ENCODE measurements at regions not wholly inside any gene's neighbourhood (a gene's known extent, or its start where the extent isn't known, plus 50 kb on each side); places are given as distances from the start of the nearest gene placed in this dataset.

GRCh38 chr12:77644915-77645605, 185.6 kb upstream of the NAV3 start:
- TF ChIP-seq ZNF280C (tag by site-specific recombination; IDR thresholded peaks at IDR 0.05) (no peak), ZNF335 (tag by site-specific recombination; conservative IDR thresholded peaks at IDR 0.05) (no peak), WT1 (tag by site-specific recombination; IDR thresholded peaks at IDR 0.05) (no peak), ZNF16 (tag by site-specific recombination; IDR thresholded peaks at IDR 0.05; ENCODE audit: low read depth) (no peak), SP7 (tag by site-specific recombination; IDR thresholded peaks at IDR 0.05) (no peak), ZBTB21 (tag by site-specific recombination; IDR thresholded peaks at IDR 0.05) (no peak), BCL11A (tag by site-specific recombination; IDR thresholded peaks at IDR 0.05; ENCODE audit: low read depth) (no peak)
- ChIA-PET POLR2A (no interaction called here), CTCF (interaction anchor here (0.6 kb wide), 1 partner anchor 1605 kb away, joined by 3 read pairs; no protein-coding TSS in a partner anchor)
- H3K27ac ChIP-seq (ENCODE audit: extremely low read depth, low read depth, low read length): no peak overlapping the region
- H3K4me3 ChIP-seq (ENCODE audit: low read depth, low read length): no peak overlapping the region
- H3K36me3 ChIP-seq (ENCODE audit: control insufficient read depth in 2 of 2, insufficient read depth in 1 of 2, low read length in 2 of 2): no peaks in the 10 kb centered on the region
- H3K9me3 ChIP-seq (ENCODE audit: control insufficient read depth, insufficient read depth, low read depth, low read length): no peaks in the 10 kb centered on the region
- H3K4me1 ChIP-seq (ENCODE audit: control insufficient read depth, insufficient read depth, low read length): no peaks in the 10 kb centered on the region

GRCh38 chr12:77642246-77642645, 188.4 kb upstream of the NAV3 start:
- Histone ChIP-seq H3K4me1 (ENCODE audit: control insufficient read depth, insufficient read depth, low read length) (no peaks in the 10 kb centered on the region), H3K36me3 (ENCODE audit: control insufficient read depth in 2 of 2, insufficient read depth in 1 of 2, low read length in 2 of 2) (no peaks in the 10 kb centered on the region), H3K4me3 (ENCODE audit: low read depth, low read length) (no peak overlapping the region), H3K9me3 (ENCODE audit: control insufficient read depth, insufficient read depth, low read depth, low read length) (no peaks in the 10 kb centered on the region), H3K27ac (ENCODE audit: extremely low read depth, low read depth, low read length) (no peak overlapping the region)
- TF ChIP-seq ZNF146 (tag by site-specific recombination; IDR thresholded peaks at IDR 0.05) (no peak), ZNF223 (tag by site-specific recombination; IDR thresholded peaks at IDR 0.05) (no peak), ZNF174 (tag by site-specific recombination; IDR thresholded peaks at IDR 0.05) (no peak), SETDB1 (IDR thresholded peaks at IDR 0.05; ENCODE audit: insufficient read length, low read length) (no peak), OVOL3 (tag by site-specific recombination; IDR thresholded peaks at IDR 0.05) (no peak), ZNF830 (tag by site-specific recombination; IDR thresholded peaks at IDR 0.05; ENCODE audit: low read depth) (no peak), ZNF37A (tag by site-specific recombination; IDR thresholded peaks at IDR 0.05) (no peak), PRDM4 (tag by site-specific recombination; IDR thresholded peaks at IDR 0.05) (no peak)
- TF ChIP-seq, protein P1, sequence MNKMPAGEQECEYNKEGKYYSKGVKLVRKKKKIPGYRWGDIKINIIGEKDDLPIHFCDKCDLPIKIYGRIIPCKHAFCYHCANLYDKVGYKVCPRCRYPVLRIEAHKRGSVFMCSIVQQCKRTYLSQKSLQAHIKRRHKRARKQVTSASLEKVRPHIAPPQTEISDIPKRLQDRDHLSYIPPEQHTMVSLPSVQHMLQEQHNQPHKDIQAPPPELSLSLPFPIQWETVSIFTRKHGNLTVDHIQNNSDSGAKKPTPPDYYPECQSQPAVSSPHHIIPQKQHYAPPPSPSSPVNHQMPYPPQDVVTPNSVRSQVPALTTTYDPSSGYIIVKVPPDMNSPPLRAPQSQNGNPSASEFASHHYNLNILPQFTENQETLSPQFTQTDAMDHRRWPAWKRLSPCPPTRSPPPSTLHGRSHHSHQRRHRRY (tag by site-specific recombination; IDR thresholded peaks at IDR 0.05): no peak
- ChIA-PET CTCF (interaction anchor here (1.2 kb wide), 1 partner anchor 13 kb away, joined by 3 read pairs; no protein-coding TSS in a partner anchor), POLR2A (no interaction called here)

DNA sequence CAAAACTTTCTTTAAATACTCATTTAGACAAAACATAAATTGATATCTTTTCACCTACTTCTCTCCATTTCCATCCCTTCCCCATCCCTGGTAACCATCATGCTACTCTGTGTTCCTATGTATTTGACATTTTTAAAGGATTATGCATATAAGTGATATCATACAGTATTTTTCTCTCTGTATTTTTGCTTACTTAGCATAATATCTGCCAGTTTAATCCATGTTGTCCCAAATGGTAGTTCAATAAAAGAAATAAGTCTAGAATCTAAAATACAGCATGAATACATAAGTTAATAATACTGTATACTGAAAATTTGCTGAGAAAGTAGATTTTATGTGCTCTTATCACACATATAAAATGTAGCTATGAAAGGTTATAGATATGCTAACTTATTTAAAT, 190.3 kb upstream of the NAV3 start:
- Histone ChIP-seq H3K4me1 (ENCODE audit: control insufficient read depth, insufficient read depth, low read length) (no peaks in the 10 kb centered on the region), H3K9me3 (ENCODE audit: control insufficient read depth, insufficient read depth, low read depth, low read length) (no peaks in the 10 kb centered on the region), H3K36me3 (ENCODE audit: control insufficient read depth in 2 of 2, insufficient read depth in 1 of 2, low read length in 2 of 2) (no peaks in the 10 kb centered on the region), H3K27ac (ENCODE audit: extremely low read depth, low read depth, low read length) (no peak overlapping the region), H3K4me3 (ENCODE audit: low read depth, low read length) (no peak overlapping the region)
- POLR2A ChIA-PET: no interaction called here
- CTCF ChIA-PET: no interaction called here
- TF ChIP-seq, protein P2, sequence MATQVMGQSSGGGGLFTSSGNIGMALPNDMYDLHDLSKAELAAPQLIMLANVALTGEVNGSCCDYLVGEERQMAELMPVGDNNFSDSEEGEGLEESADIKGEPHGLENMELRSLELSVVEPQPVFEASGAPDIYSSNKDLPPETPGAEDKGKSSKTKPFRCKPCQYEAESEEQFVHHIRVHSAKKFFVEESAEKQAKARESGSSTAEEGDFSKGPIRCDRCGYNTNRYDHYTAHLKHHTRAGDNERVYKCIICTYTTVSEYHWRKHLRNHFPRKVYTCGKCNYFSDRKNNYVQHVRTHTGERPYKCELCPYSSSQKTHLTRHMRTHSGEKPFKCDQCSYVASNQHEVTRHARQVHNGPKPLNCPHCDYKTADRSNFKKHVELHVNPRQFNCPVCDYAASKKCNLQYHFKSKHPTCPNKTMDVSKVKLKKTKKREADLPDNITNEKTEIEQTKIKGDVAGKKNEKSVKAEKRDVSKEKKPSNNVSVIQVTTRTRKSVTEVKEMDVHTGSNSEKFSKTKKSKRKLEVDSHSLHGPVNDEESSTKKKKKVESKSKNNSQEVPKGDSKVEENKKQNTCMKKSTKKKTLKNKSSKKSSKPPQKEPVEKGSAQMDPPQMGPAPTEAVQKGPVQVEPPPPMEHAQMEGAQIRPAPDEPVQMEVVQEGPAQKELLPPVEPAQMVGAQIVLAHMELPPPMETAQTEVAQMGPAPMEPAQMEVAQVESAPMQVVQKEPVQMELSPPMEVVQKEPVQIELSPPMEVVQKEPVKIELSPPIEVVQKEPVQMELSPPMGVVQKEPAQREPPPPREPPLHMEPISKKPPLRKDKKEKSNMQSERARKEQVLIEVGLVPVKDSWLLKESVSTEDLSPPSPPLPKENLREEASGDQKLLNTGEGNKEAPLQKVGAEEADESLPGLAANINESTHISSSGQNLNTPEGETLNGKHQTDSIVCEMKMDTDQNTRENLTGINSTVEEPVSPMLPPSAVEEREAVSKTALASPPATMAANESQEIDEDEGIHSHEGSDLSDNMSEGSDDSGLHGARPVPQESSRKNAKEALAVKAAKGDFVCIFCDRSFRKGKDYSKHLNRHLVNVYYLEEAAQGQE (tag by site-specific recombination; IDR thresholded peaks at IDR 0.05): no peak

Measured in HEK293 (cell line).